Bronchial epithelial cell (primary cell): ENCODE measurements at regions not wholly inside any gene's neighbourhood (a gene's known extent, or its start where the extent isn't known, plus 50 kb on each side); places are given as distances from the start of the nearest gene placed in this dataset.
"Not testable (repeated sequence)": the region's sequence is repeated elsewhere in the genome, so short reads cannot be mapped to it uniquely, and the experiment has no call there.

Experiments used
- DNase-seq: peaks from one replicate; pipeline ENCODE4 v3.0.0-alpha.2; 2010; ENCODE audit warnings: low read depth
- FAIRE-seq: peaks from 2 replicates; lab custom pipeline; 2011; peaks lifted over from hg19 to GRCh38; lab: Jason Lieb, UNC
- H3K27me3 ChIP-seq: 2 replicates; pipeline ENCODE4 v1.5.1; 2011; ENCODE audit warnings: low read length; ENCODE audit not compliant: control insufficient read depth, insufficient read depth
- H3K36me3 ChIP-seq: 2 replicates; pipeline ENCODE4 v1.5.1; 2011; ENCODE audit warnings: low read length; ENCODE audit not compliant: control insufficient read depth, insufficient read depth
- H3K4me3 ChIP-seq: 2 replicates; pipeline ENCODE4 v1.5.1; 2011; ENCODE audit warnings: mild to moderate bottlenecking, low read depth, low read length, control low read depth
- TF ChIP-seq, protein P1 (sequence below): IDR thresholded peaks from 2 replicates; pipeline ENCODE4 v1.5.1; 2011; ENCODE audit warnings: mild to moderate bottlenecking, moderate library complexity, low read length, control low read depth, inconsistent platforms; ENCODE audit not compliant: insufficient read depth, severe bottlenecking

DNA sequence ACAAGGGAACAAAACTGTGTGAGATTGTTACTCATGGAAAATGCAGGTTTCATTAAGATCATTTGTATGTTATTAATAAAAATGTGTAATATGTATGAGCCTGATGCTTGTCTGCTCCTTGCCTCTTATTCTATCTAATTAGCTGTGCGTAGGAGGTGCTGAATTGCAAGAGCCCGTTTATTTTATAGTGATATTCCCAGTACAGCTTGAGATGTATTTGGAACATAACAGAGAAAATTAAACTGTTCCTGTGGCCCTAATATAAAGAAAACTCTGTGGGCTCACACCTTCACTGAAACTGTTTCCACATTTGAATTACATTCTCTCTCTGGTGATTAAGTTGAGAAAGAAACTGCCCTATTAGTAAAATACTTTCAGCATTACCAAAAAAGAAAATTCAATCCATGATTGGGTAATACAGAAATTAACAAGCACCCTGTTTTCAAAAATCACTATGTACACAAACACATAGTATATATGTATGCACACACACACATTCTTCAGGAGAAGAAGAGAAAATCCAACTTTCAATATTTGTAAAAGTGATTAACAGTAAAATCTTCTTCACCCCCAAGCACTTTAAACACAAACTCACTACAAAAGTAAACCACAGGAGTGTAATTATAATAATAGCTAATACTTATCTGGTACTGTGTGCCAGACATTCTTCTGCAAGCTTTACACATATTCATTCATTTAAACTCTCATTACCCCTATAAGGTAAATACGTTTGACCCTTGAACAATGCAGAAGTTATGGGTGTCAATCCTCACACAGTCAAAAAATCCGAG lies 233.2 kb downstream of the PHLDA1 start:
- Histone ChIP-seq H3K4me3 (no peak overlapping the region), H3K36me3 (no peaks in the 10 kb centered on the region), H3K27me3 (no peaks in the 10 kb centered on the region)
- TF ChIP-seq, protein P1, sequence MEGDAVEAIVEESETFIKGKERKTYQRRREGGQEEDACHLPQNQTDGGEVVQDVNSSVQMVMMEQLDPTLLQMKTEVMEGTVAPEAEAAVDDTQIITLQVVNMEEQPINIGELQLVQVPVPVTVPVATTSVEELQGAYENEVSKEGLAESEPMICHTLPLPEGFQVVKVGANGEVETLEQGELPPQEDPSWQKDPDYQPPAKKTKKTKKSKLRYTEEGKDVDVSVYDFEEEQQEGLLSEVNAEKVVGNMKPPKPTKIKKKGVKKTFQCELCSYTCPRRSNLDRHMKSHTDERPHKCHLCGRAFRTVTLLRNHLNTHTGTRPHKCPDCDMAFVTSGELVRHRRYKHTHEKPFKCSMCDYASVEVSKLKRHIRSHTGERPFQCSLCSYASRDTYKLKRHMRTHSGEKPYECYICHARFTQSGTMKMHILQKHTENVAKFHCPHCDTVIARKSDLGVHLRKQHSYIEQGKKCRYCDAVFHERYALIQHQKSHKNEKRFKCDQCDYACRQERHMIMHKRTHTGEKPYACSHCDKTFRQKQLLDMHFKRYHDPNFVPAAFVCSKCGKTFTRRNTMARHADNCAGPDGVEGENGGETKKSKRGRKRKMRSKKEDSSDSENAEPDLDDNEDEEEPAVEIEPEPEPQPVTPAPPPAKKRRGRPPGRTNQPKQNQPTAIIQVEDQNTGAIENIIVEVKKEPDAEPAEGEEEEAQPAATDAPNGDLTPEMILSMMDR, result no peak
- no peak for FAIRE-seq
- DNase-seq, result no peak

DNA sequence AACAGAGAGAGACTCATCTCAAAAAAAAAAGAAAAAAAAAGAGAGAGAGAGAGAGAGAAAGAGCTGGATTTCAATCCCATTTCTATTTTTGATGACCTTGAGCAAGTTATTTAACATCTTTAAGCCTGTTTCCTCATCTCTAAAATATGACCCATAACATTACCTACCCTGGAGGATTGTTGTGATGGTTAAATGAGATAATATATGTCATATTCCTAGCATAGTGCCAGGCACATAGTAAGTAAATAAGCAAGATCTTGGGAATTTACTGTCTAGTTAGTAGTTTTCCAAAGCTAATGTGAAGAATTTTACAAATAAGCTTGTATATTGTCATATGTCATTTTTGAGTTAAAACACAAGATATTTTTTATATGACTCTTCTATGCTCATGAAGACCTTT lies 236.5 kb downstream of the PHLDA1 start:
- no peak for DNase-seq
- Histone ChIP-seq H3K4me3 (no peak overlapping the region), H3K36me3 (no peaks in the 10 kb centered on the region), H3K27me3 (no peaks in the 10 kb centered on the region)
- TF ChIP-seq, protein P1, result no peak
- no peak for FAIRE-seq

DNA sequence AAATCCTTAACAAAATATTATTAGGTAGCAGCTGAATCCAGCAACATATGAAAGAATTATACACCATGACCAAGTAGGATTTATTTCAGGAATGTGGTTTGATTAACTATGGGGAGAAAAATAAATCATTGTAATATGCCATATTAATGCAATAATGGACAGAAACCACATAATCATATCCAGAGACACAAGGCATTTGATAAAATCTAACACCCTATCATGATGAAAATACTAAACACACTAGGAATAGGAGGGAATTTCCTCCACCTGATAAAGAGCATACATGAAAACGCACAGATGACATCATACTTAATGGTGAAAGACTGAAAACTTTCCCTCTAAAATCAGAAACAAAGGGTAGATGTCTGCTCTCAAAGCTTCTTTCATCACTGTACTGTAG lies 238.9 kb downstream of the PHLDA1 start:
- TF ChIP-seq, protein P1, result no peak
- H3K4me3 ChIP-seq, result no peak overlapping the region
- FAIRE-seq (no peak), DNase-seq (peak; percentile 43)
- H3K27me3 ChIP-seq, result no peaks in the 10 kb centered on the region
- H3K36me3 ChIP-seq, result no peaks in the 10 kb centered on the region

DNA sequence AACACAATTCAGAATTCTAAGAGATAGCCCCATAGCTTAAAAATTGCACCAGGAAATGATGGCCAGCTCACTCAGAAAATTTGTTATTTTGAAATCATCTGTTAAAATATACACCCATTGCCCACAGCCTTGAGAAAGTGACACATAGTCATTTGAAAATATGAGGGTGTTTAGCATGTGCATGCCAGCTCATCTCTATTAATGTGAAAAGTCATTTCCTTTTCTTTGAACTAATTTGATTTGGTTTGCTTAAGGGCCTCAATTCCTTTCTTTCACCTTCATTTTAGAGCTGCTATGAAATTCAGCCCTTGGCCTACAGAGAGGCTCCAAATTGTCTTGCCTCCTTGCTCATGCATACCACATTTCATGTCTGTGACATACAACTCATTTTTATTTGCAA lies 241.4 kb downstream of the PHLDA1 start:
- no peaks in the 10 kb centered on the region for H3K27me3 ChIP-seq
- FAIRE-seq, result no peak
- no peak overlapping the region for H3K4me3 ChIP-seq
- peak; percentile 88 for DNase-seq
- no peaks in the 10 kb centered on the region for H3K36me3 ChIP-seq
- TF ChIP-seq, protein P1, result no peak

- not testable (repeated sequence) for H3K4me3 ChIP-seq, H3K36me3 ChIP-seq, FAIRE-seq, H3K27me3 ChIP-seq
- peak; percentile 73 for DNase-seq
These were observed 244.4 kb downstream of the PHLDA1 start for GRCh38 chr12:75787146-75787545.

DNA sequence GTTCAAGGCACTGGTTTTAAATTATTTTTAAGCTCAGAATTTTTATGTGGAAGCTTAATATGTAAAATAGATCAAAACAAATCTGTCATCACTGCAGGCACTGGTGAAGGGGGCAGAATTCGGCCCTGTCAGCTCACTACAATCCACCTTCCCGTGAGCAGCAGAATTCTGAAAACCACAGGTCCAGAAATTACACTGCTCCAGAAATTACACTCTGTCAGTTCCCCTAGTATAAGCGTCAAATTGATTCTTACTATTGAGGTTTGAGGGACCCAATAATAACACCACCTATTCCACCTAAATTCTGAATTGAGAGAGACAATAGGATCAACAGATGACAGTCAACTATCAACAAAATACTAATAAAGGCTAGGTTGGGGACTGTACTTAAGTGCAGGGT lies 245.5 kb downstream of the PHLDA1 start:
- FAIRE-seq, result no peak
- DNase-seq, result no peak
- TF ChIP-seq, protein P1, result no peak
- Histone ChIP-seq H3K4me3 (no peak overlapping the region), H3K36me3 (no peaks in the 10 kb centered on the region), H3K27me3 (no peaks in the 10 kb centered on the region)
